DOHH2 (cell line): ENCODE measurements at regions not wholly inside any gene's neighbourhood (a gene's known extent, or its start where the extent isn't known, plus 50 kb on each side); places are given as distances from the start of the nearest gene placed in this dataset.

Source experiments
- H3F3A ChIP-seq: fragments of 200-600 bp; sonication (generic), shearing (Covaris generic); 2 replicates; pipeline ENCODE4 v1.6.0; 2016; ENCODE audit warnings: antibody characterized with exemption, mild to moderate bottlenecking; ENCODE audit not compliant: control insufficient read depth, insufficient read depth
- H3K27ac ChIP-seq: fragments of 200-600 bp; sonication (generic); 2 replicates; pipeline ENCODE4 v1.5.1; 2014; ENCODE audit warnings: low read depth, mild to moderate bottlenecking, low read length, moderate library complexity
- H3K27me3 ChIP-seq: fragments of 200-600 bp; sonication (generic); 2 replicates; pipeline ENCODE4 v1.6.1; 2014; ENCODE audit warnings: mild to moderate bottlenecking, low read length, mixed read lengths; ENCODE audit not compliant: control insufficient read depth
- H3K36me3 ChIP-seq: fragments of 200-600 bp; sonication (generic); 2 replicates; pipeline ENCODE4 v1.6.1; 2014; ENCODE audit warnings: mild to moderate bottlenecking, low read length, moderate library complexity, mixed read lengths; ENCODE audit not compliant: control insufficient read depth
- H3K4me1 ChIP-seq: fragments of 200-600 bp; sonication (generic); 2 replicates; pipeline ENCODE4 v1.6.1; 2014; ENCODE audit warnings: mild to moderate bottlenecking, low read length, mixed read lengths; ENCODE audit not compliant: control insufficient read depth
- H3K4me2 ChIP-seq: fragments of 200-600 bp; sonication (generic); 2 replicates; pipeline ENCODE4 v1.6.0; 2014; ENCODE audit warnings: mild to moderate bottlenecking, low read length, moderate library complexity
- H3K4me3 ChIP-seq: fragments of 200-600 bp; sonication (generic); 2 replicates; pipeline ENCODE4 v1.5.1; 2014; ENCODE audit warnings: mild to moderate bottlenecking, low read length, mixed read lengths
- H3K79me2 ChIP-seq: fragments of 200-600 bp; sonication (generic); 2 replicates; pipeline ENCODE4 v1.6.1; 2014; ENCODE audit warnings: mild to moderate bottlenecking, low read length, mixed read lengths; ENCODE audit not compliant: control insufficient read depth
- H3K9me2 ChIP-seq: fragments of 200-600 bp; sonication (generic); replicated peaks from 2 replicates; pipeline ENCODE4 v1.6.1; 2014; ENCODE audit warnings: mild to moderate bottlenecking, low read length, mixed read lengths; ENCODE audit not compliant: control insufficient read depth
- H3K9me3 ChIP-seq: fragments of 200-600 bp; sonication (generic); 2 replicates; pipeline ENCODE4 v1.6.1; 2014; ENCODE audit warnings: antibody characterized with exemption, low read length, mixed read lengths; ENCODE audit not compliant: control insufficient read depth, insufficient read depth
- H4K20me1 ChIP-seq: fragments of 200-600 bp; sonication (generic); 2 replicates; pipeline ENCODE4 v1.6.0; 2014; ENCODE audit warnings: low read depth, mild to moderate bottlenecking, antibody characterized with exemption, low read length, moderate library complexity; ENCODE audit not compliant: control insufficient read depth, insufficient read depth
- CTCF ChIP-seq: fragments of 200-600 bp; sonication (generic); IDR thresholded peaks from one replicate; pipeline ENCODE4 v1.5.1; 2014; ENCODE audit warnings: antibody characterized with exemption, mild to moderate bottlenecking, low read depth, low read length; ENCODE audit not compliant: poor library complexity, severe bottlenecking
- EZH2phosphoT487 ChIP-seq: fragments of 200-600 bp; sonication (generic); IDR thresholded peaks from 2 replicates; pipeline ENCODE4 v1.6.1; 2017; ENCODE audit warnings: borderline replicate concordance, mild to moderate bottlenecking, antibody characterized with exemption, low read length, moderate library complexity, mixed read lengths

- TF ChIP-seq EZH2phosphoT487 = no peak
- TF ChIP-seq CTCF = no peak
- Histone ChIP-seq H3K9me3 (no peaks in the 10 kb centered on the region), H3K36me3 (no peaks in the 10 kb centered on the region), H3F3A (no peaks in the 10 kb centered on the region), H3K4me3 (no peak overlapping the region), H3K27me3 (peaks cover 13% of the 10 kb centered on the region), H3K4me1 (peaks cover 5% of the 10 kb centered on the region; the same call in 1 of the 2 replicates), H4K20me1 (no peaks in the 10 kb centered on the region), H3K9me2 (no peaks in the 10 kb centered on the region), H3K4me2 (no peak overlapping the region), H3K79me2 (no peaks in the 10 kb centered on the region), H3K27ac (no peak overlapping the region)
Observed at GRCh38 chr12:108438667-108439066, 76.4 kb upstream of the FICD start.

DNA sequence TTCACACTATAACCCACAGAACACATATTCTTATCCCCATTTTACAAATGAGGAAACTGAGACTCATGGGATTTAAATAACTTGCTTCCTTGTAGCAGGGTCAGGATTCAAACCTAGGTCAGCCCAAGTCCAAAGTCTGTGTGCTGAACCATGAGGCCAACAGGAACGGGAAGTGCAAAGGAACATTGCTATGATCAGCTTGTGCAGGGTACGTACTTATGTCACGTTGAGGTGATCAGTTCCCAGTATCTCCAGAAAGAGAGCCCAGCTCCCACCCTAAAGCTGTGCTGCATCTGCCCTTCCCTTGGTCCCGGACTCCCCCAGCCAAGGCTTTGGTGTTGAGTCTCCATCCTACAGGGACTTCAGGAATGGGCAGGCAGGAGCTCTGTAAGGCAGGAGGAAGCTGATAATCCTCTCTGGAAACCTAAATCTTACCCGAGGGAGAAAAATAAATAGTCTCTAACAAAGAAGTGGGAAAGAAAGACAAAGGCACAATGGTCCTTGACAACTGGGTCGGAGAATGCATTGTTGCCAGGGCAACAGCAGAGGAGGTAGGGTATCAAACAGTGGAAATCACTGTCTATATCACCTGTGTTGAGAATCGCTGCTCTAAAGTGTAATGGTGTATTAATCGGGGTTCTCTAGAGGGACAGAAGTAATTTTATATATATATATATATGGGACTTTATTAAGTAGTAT, 82.5 kb upstream of the FICD start:
- Histone ChIP-seq H3K9me3 (no peaks in the 10 kb centered on the region), H3K79me2 (no peaks in the 10 kb centered on the region), H3K4me1 (no peaks in the 10 kb centered on the region), H3K4me3 (no peak overlapping the region), H3K36me3 (no peaks in the 10 kb centered on the region), H4K20me1 (no peaks in the 10 kb centered on the region), H3K9me2 (no peaks in the 10 kb centered on the region), H3F3A (no peaks in the 10 kb centered on the region), H3K4me2 (no peak overlapping the region), H3K27ac (no peak overlapping the region), H3K27me3 (no peaks in the 10 kb centered on the region)
- no peak for TF ChIP-seq CTCF
- no peak for TF ChIP-seq EZH2phosphoT487

GRCh38 chr12:108430926-108431325, 84.2 kb upstream of the FICD start:
- H3K27me3 ChIP-seq = no peaks in the 10 kb centered on the region

More at GRCh38 chr12:108430926-108431325, 84.2 kb upstream of the FICD start:
- Histone ChIP-seq H3K36me3 (no peaks in the 10 kb centered on the region), H3K9me3 (no peaks in the 10 kb centered on the region), H3K4me1 (no peaks in the 10 kb centered on the region), H4K20me1 (no peaks in the 10 kb centered on the region), H3K9me2 (no peaks in the 10 kb centered on the region), H3K4me2 (no peak overlapping the region), H3K27ac (no peak overlapping the region), H3K4me3 (no peak overlapping the region), H3K79me2 (no peaks in the 10 kb centered on the region), H3F3A (no peaks in the 10 kb centered on the region)
- TF ChIP-seq CTCF (no peak), EZH2phosphoT487 (no peak)
